ENCODE measurements at regions not wholly inside any gene's neighbourhood (a gene's known extent, or its start where the extent isn't known, plus 50 kb on each side); places are given as distances from the start of the nearest gene placed in this dataset.
A peak's percentile ranks its signal among the peaks of the same experiment; 100 is the strongest.

DNA sequence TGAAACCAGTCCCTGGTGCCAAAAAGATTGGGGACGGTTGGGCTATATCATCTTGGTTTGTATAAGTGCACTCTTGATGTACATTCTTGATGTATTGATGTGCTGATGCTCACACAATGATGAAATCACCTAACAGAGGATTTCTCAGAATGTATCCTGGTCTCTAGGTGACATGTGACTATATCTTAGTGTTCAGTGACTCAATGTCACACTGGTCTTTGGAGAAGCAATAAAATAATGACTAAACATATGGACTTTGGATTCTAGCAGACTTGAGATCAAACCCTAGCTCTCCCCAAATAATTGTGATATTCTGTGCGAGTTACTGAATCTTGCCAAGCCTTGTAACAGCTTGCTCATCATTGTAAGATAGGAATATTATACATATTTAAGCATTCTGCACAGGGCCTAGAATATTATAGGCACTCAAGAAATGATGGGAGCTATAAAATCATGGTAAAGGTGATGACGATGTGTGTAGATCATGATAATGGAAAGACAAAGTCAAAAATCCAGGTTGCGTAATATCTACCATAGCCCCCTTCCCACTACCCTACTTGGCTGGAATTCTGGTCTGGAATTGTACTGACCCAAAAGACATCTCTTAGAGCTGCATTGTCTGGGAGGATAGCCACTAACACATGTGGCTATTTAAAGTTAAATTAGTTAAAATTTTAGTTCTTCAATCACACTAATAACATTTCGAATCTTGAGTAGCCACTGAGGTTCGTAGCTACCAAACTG, 117.6 kb upstream of the PWP1 start:
- no peaks in the 10 kb centered on the region; the same call in 1 of the 2 replicates for H4K20me1 ChIP-seq (replicated peaks; ENCODE audit: control insufficient read depth, insufficient read depth, low read length)
- H3K4me3 ChIP-seq, result no peak overlapping the region
- H3K9me3 ChIP-seq (replicated peaks; ENCODE audit: control insufficient read depth, insufficient read depth, low read depth, low read length), result no peaks in the 10 kb centered on the region
- TF ChIP-seq CEBPB (tag; IDR thresholded peaks at IDR 0.05), result peak; percentile 54
- TF ChIP-seq CEBPG (CRISPR knock-in tag; IDR thresholded peaks at IDR 0.05), result no peak
- TF ChIP-seq CEBPG (tag; conservative IDR thresholded peaks at IDR 0.05 in 1 of 2, IDR thresholded peaks at IDR 0.05 in 1 of 2), result peak in 1 of 2 experiments; percentile 62; a peak in 2 of 4 replicates
- TF ChIP-seq ZNF57 (CRISPR knock-in tag; IDR thresholded peaks at IDR 0.05), result no peak
- WGBS (ENCODE audit: insufficient coverage, low coverage, missing lambda C conversion rate), result 0% methylated on average over 6 of the region's 6 CpGs
- H3K27ac ChIP-seq (ENCODE audit: extremely low read depth, low read depth, low read length), result no peak overlapping the region
- no peaks in the 10 kb centered on the region for H3K4me1 ChIP-seq (replicated peaks in 1 of 2; ENCODE audit: control insufficient read depth in 2 of 2, insufficient read depth in 2 of 2, low read length in 2 of 2)
- FAIRE-seq, result no peak
- CTCF ChIA-PET (ENCODE audit: low intra/inter-chr PET ratio), result no interaction called here
- peaks cover 0 to 4% of the 10 kb centered on the region in 2 experiments; a peak in 1 of 5 replicates for H3K27me3 ChIP-seq (ENCODE audit: control insufficient read depth in 2 of 2, insufficient read depth in 2 of 2, low read length in 2 of 2)
- no peak for DNase-seq (ENCODE audit: extremely low read depth in 1 of 4, low spot score in 3 of 4)
- in situ Hi-C loops (cut with MboI), result no loop called here
- H3K4me2 ChIP-seq (ENCODE audit: insufficient read depth, low read length), result no peak overlapping the region
- H3K9ac ChIP-seq (ENCODE audit: insufficient read depth in 1 of 2, low read depth in 2 of 2, low read length in 2 of 2), result no peak overlapping the region
- no TSS peak for BruUV-seq (replicated peaks)
- no peaks in the 10 kb centered on the region for H3K9me1 ChIP-seq (ENCODE audit: control insufficient read depth, insufficient read depth, low read length)
- POLR2A ChIA-PET, result interaction anchor here (0.5 to 1.1 kb wide), 2 partner anchors 59 to 1911 kb away, joined by 3 read pairs; no protein-coding TSS in a partner anchor
- no peak overlapping the region for H2AFZ ChIP-seq (ENCODE audit: low read depth, low read length)
- intact Hi-C loops (cut with micrococcal nuclease), result no loop called here
- H3K36me3 ChIP-seq (ENCODE audit: control insufficient read depth, insufficient read depth, low read length), result no peaks in the 10 kb centered on the region
- no peak for ATAC-seq
- no peaks in the 10 kb centered on the region for H3K79me2 ChIP-seq (ENCODE audit: control insufficient read depth, insufficient read depth, low read length)

DNA sequence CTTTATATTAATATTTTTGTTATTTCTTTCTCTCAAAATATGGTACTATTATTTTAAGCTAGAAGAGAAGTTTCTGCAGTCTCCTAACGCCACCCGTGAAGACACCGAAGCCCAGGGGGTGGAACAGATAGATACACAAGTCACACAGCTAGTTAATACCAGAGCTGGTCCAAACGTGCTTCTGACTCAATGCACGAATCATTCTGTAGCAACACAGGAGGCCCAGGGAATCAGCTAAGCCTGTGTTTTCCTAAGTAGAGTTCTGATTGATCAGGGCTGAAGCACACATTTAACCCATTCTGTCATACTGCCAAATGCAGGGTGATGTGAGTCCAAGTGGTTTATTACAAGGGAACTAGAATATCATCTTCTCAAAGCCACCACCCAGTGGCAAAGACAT, 116.9 kb upstream of the PWP1 start:
- POLR2A ChIA-PET, result interaction anchor here (0.5 to 1.1 kb wide), 2 partner anchors 58 to 1912 kb away, joined by 3 read pairs; no protein-coding TSS in a partner anchor
- Histone ChIP-seq H3K36me3 (ENCODE audit: control insufficient read depth, insufficient read depth, low read length) (no peaks in the 10 kb centered on the region), H3K79me2 (ENCODE audit: control insufficient read depth, insufficient read depth, low read length) (no peaks in the 10 kb centered on the region), H3K4me3 (no peak overlapping the region), H3K27ac (ENCODE audit: extremely low read depth, low read depth, low read length) (no peak overlapping the region), H3K4me1 (replicated peaks in 1 of 2; ENCODE audit: control insufficient read depth in 2 of 2, insufficient read depth in 2 of 2, low read length in 2 of 2) (no peaks in the 10 kb centered on the region), H3K4me2 (ENCODE audit: insufficient read depth, low read length) (no peak overlapping the region), H3K9ac (ENCODE audit: insufficient read depth in 1 of 2, low read depth in 2 of 2, low read length in 2 of 2) (no peak overlapping the region), H3K9me1 (ENCODE audit: control insufficient read depth, insufficient read depth, low read length) (no peaks in the 10 kb centered on the region), H2AFZ (ENCODE audit: low read depth, low read length) (no peak overlapping the region), H4K20me1 (replicated peaks; ENCODE audit: control insufficient read depth, insufficient read depth, low read length) (no peaks in the 10 kb centered on the region; the same call in 1 of the 2 replicates), H3K27me3 (ENCODE audit: control insufficient read depth in 2 of 2, insufficient read depth in 2 of 2, low read length in 2 of 2) (peaks cover 0 to 4% of the 10 kb centered on the region in 2 experiments; a peak in 1 of 5 replicates), H3K9me3 (replicated peaks; ENCODE audit: control insufficient read depth, insufficient read depth, low read depth, low read length) (no peaks in the 10 kb centered on the region)
- no TSS peak for BruUV-seq (replicated peaks)
- CTCF ChIA-PET (ENCODE audit: low intra/inter-chr PET ratio), result no interaction called here
- no peak for DNase-seq (ENCODE audit: extremely low read depth in 1 of 4, low spot score in 3 of 4)
- in situ Hi-C loops (cut with MboI) (no loop called here), intact Hi-C loops (cut with micrococcal nuclease) (no loop called here)
- TF ChIP-seq ZKSCAN8 (CRISPR knock-in tag; IDR thresholded peaks at IDR 0.05) (no peak), ZNF23 (CRISPR knock-in tag; IDR thresholded peaks at IDR 0.05) (no peak), SMARCB1 (IDR thresholded peaks at IDR 0.05; ENCODE audit: insufficient read length, low read depth) (no peak)
- TF ChIP-seq, protein P1, sequence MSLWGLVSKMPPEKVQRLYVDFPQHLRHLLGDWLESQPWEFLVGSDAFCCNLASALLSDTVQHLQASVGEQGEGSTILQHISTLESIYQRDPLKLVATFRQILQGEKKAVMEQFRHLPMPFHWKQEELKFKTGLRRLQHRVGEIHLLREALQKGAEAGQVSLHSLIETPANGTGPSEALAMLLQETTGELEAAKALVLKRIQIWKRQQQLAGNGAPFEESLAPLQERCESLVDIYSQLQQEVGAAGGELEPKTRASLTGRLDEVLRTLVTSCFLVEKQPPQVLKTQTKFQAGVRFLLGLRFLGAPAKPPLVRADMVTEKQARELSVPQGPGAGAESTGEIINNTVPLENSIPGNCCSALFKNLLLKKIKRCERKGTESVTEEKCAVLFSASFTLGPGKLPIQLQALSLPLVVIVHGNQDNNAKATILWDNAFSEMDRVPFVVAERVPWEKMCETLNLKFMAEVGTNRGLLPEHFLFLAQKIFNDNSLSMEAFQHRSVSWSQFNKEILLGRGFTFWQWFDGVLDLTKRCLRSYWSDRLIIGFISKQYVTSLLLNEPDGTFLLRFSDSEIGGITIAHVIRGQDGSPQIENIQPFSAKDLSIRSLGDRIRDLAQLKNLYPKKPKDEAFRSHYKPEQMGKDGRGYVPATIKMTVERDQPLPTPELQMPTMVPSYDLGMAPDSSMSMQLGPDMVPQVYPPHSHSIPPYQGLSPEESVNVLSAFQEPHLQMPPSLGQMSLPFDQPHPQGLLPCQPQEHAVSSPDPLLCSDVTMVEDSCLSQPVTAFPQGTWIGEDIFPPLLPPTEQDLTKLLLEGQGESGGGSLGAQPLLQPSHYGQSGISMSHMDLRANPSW (CRISPR knock-in tag; IDR thresholded peaks at IDR 0.05), result no peak
- TF ChIP-seq, protein P2, sequence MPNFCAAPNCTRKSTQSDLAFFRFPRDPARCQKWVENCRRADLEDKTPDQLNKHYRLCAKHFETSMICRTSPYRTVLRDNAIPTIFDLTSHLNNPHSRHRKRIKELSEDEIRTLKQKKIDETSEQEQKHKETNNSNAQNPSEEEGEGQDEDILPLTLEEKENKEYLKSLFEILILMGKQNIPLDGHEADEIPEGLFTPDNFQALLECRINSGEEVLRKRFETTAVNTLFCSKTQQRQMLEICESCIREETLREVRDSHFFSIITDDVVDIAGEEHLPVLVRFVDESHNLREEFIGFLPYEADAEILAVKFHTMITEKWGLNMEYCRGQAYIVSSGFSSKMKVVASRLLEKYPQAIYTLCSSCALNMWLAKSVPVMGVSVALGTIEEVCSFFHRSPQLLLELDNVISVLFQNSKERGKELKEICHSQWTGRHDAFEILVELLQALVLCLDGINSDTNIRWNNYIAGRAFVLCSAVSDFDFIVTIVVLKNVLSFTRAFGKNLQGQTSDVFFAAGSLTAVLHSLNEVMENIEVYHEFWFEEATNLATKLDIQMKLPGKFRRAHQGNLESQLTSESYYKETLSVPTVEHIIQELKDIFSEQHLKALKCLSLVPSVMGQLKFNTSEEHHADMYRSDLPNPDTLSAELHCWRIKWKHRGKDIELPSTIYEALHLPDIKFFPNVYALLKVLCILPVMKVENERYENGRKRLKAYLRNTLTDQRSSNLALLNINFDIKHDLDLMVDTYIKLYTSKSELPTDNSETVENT (CRISPR knock-in tag; IDR thresholded peaks at IDR 0.05), result no peak
- no peak for FAIRE-seq
- 1% methylated on average over 5 of the region's 5 CpGs for WGBS (ENCODE audit: insufficient coverage, low coverage, missing lambda C conversion rate)
- ATAC-seq, result no peak
